Right atrium auricular region (tissue), 2 donors: ENCODE measurements at regions not wholly inside any gene's neighbourhood (a gene's known extent, or its start where the extent isn't known, plus 50 kb on each side); places are given as distances from the start of the nearest gene placed in this dataset.

ENCODE experiments used
- DNase-seq: peaks from one replicate; pipeline ENCODE4 v3.0.0-alpha.2; 2019; ENCODE audit warnings: low spot score
- H3K27ac ChIP-seq, 2 donors: fragments of 200-600 bp; sonication (generic); 1 replicate in 1 of 2; 2 replicates in 1 of 2; pipeline ENCODE4 v1.5.1; 2016 to 2019
- H3K27me3 ChIP-seq, 2 donors: fragments of 200-600 bp; sonication (generic); one replicate each; pipeline versions ENCODE4 v1.5.1 to v1.6.0; 2017 to 2019
- H3K36me3 ChIP-seq: fragments of 200-600 bp; sonication (generic); one replicate; pipeline ENCODE4 v1.5.1; 2016
- H3K4me1 ChIP-seq, 2 donors: fragments of 200-600 bp; sonication (generic); one replicate each; pipeline versions ENCODE4 v1.5.1 to v1.6.0; 2017 to 2019
- H3K4me3 ChIP-seq, 2 donors: fragments of 200-600 bp; sonication (generic); 1 replicate in 1 of 2; 2 replicates in 1 of 2; pipeline ENCODE4 v1.5.1; 2017 to 2019; ENCODE audit warnings: mild to moderate bottlenecking in 1 of 2, moderate library complexity in 1 of 2
- H3K9me3 ChIP-seq, 2 donors: fragments of 200-600 bp; sonication (generic); one replicate each; pipeline ENCODE4 v1.5.1; 2019
- TF ChIP-seq, protein P1 (sequence below), 2 donors: fragments of 200-600 bp; sonication (generic); IDR thresholded peaks; one replicate each; pipeline ENCODE4 v1.5.1; 2019; ENCODE audit warnings: antibody characterized with exemption in 2 of 2

- Histone ChIP-seq H3K4me3 (no peak overlapping the region), H3K9me3 (no peaks in the 10 kb centered on the region), H3K27ac (no peak overlapping the region), H3K27me3 (no peaks in the 10 kb centered on the region), H3K4me1 (peaks cover 0 to 6% of the 10 kb centered on the region in 2 donors), H3K36me3 (no peaks in the 10 kb centered on the region)
- TF ChIP-seq, protein P1, sequence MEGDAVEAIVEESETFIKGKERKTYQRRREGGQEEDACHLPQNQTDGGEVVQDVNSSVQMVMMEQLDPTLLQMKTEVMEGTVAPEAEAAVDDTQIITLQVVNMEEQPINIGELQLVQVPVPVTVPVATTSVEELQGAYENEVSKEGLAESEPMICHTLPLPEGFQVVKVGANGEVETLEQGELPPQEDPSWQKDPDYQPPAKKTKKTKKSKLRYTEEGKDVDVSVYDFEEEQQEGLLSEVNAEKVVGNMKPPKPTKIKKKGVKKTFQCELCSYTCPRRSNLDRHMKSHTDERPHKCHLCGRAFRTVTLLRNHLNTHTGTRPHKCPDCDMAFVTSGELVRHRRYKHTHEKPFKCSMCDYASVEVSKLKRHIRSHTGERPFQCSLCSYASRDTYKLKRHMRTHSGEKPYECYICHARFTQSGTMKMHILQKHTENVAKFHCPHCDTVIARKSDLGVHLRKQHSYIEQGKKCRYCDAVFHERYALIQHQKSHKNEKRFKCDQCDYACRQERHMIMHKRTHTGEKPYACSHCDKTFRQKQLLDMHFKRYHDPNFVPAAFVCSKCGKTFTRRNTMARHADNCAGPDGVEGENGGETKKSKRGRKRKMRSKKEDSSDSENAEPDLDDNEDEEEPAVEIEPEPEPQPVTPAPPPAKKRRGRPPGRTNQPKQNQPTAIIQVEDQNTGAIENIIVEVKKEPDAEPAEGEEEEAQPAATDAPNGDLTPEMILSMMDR (IDR thresholded peaks at IDR 0.05) = no peak
- no peak for DNase-seq
Observed at GRCh38 chr21:45338311-45339017, 50.8 kb upstream of the POFUT2 start.

GRCh38 chr21:45339421-45340402, 52.0 kb upstream of the POFUT2 start:
- Histone ChIP-seq H3K9me3 (no peaks in the 10 kb centered on the region), H3K4me1 (peaks cover 0 to 6% of the 10 kb centered on the region in 2 donors), H3K27me3 (no peaks in the 10 kb centered on the region), H3K4me3 (no peak overlapping the region), H3K27ac (no peak overlapping the region), H3K36me3 (no peaks in the 10 kb centered on the region)
- TF ChIP-seq, protein P1 (IDR thresholded peaks at IDR 0.05) = no peak
- no peak for DNase-seq

DNA sequence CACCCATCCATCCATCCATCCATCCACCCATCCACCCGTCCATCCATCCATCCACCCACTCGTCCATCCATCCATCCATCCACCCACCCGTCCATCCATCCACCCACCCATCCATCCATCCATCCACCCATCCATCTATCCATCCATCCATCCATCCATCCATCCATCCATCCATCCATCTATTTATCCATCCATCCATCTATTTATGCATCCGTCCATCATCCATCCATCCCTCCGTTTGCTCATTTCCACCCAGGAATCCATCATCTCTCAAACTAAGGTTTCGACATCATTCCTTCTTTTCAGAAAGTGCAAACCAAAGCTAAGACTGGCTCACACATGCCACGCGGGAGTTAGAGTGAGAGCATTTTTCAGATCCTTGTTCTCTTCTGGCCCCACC, 52.8 kb upstream of the POFUT2 start:
- no peak overlapping the region for H3K27ac ChIP-seq
- no peak for DNase-seq
- TF ChIP-seq, protein P1 (IDR thresholded peaks at IDR 0.05) = no peak

DNA sequence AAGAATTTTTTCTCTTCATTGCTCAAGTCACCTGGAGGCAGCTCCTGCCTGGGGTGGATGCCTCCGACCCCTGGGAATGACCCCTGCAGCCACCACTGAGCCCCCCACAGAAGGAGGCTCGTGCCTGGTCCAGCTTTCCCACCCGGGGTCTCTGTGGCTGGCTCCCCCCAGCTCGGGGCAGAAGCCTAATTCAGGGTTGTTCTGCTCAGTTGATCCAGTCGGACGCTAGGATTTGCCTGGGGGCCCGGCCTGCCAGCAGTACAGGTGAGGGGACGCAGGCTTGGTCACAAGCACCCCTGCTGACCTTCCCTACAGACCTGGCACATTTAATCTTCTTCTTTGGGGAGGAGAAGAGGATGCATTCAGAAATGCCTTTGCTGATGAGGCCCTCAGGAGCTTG, 53.6 kb upstream of the POFUT2 start:
- no peaks in the 10 kb centered on the region for H3K36me3 ChIP-seq
- H3K27ac ChIP-seq = no peak overlapping the region
- no peaks in the 10 kb centered on the region for H3K27me3 ChIP-seq
- TF ChIP-seq, protein P1 (IDR thresholded peaks at IDR 0.05) = no peak
- no peak overlapping the region for H3K4me3 ChIP-seq
- no peak for DNase-seq
- H3K4me1 ChIP-seq = peaks cover 0 to 6% of the 10 kb centered on the region in 2 donors
- no peaks in the 10 kb centered on the region for H3K9me3 ChIP-seq

More for the DNA sequence above, 52.8 kb upstream of the POFUT2 start:
- no peaks in the 10 kb centered on the region for H3K27me3 ChIP-seq
- H3K36me3 ChIP-seq = no peaks in the 10 kb centered on the region
- H3K9me3 ChIP-seq = no peaks in the 10 kb centered on the region
- peaks cover 0 to 6% of the 10 kb centered on the region in 2 donors for H3K4me1 ChIP-seq
- H3K4me3 ChIP-seq = no peak overlapping the region

GRCh38 chr21:45341779-45342178, 54.1 kb upstream of the POFUT2 start:
- Histone ChIP-seq H3K27me3 (no peaks in the 10 kb centered on the region), H3K36me3 (no peaks in the 10 kb centered on the region), H3K27ac (no peak overlapping the region), H3K4me1 (peaks cover 0 to 6% of the 10 kb centered on the region in 2 donors), H3K4me3 (no peak overlapping the region), H3K9me3 (no peaks in the 10 kb centered on the region)
- TF ChIP-seq, protein P1 (IDR thresholded peaks at IDR 0.05) = no peak
- no peak for DNase-seq
